GM12878 (cell line): ENCODE measurements at regions not wholly inside any gene's neighbourhood (a gene's known extent, or its start where the extent isn't known, plus 50 kb on each side); places are given as distances from the start of the nearest gene placed in this dataset.

Experiments
- ETV6 ChIP-seq, 2 experiments: fragments of 450-650 bp in 1 of 2; IDR thresholded peaks in 1 of 2; conservative IDR thresholded peaks in 1 of 2; 2 replicates each; pipeline ENCODE4 v1.6.1; 2014; ENCODE audit warnings: antibody characterized with exemption in 1 of 2, borderline replicate concordance in 1 of 2, low read depth in 1 of 2, mild to moderate bottlenecking in 1 of 2, moderate library complexity in 1 of 2
- GABPA ChIP-seq: IDR thresholded peaks from 2 replicates; pipeline ENCODE4 v1.6.1; 2014; ENCODE audit warnings: antibody characterized with exemption, low read depth, mild to moderate bottlenecking, inconsistent platforms
- HDAC2 ChIP-seq: fragments of 200-600 bp; sonication (generic); IDR thresholded peaks from 2 replicates; pipeline ENCODE4 v1.6.1; 2017
- JUND ChIP-seq: IDR thresholded peaks from 2 replicates; pipeline ENCODE4 v1.6.1; 2012; ENCODE audit warnings: low read depth, mild to moderate bottlenecking, low read length, improper control_type of control experiment, moderate library complexity
- NFIC ChIP-seq: IDR thresholded peaks from 2 replicates; pipeline ENCODE4 v1.6.1; 2012; ENCODE audit warnings: low read depth, mild to moderate bottlenecking, inconsistent platforms, low read length, moderate library complexity
- NR2C2 ChIP-seq: IDR thresholded peaks from 2 replicates; pipeline ENCODE4 v1.6.1; 2011; ENCODE audit warnings: borderline replicate concordance, low read depth; ENCODE audit not compliant: control insufficient read depth, insufficient read length
- NRF1 ChIP-seq: conservative IDR thresholded peaks from 2 replicates; pipeline ENCODE4 v1.6.1; 2011; ENCODE audit warnings: mild to moderate bottlenecking, low read depth, low read length, improper control_type of control experiment
- PAX8 ChIP-seq: fragments of 450-650 bp; IDR thresholded peaks from 2 replicates; pipeline ENCODE4 v1.6.1; 2017; ENCODE audit warnings: mild to moderate bottlenecking, moderate library complexity
- TF ChIP-seq, protein P1 (sequence below), 3 experiments: IDR thresholded peaks in 2 of 3; conservative IDR thresholded peaks in 1 of 3; 2 replicates each; pipeline ENCODE4 v1.5.1; 2011; ENCODE audit warnings: low read depth in 3 of 3, low read length in 3 of 3, mild to moderate bottlenecking in 3 of 3, control low read depth in 2 of 3, moderate library complexity in 2 of 3, inconsistent platforms in 1 of 3, mixed read lengths in 1 of 3; ENCODE audit not compliant: control insufficient read depth in 2 of 3, insufficient read depth in 1 of 3; ENCODE audit errors: extremely low read depth in 1 of 3

- TF ChIP-seq PAX8 (no peak), ETV6 (conservative IDR thresholded peaks at IDR 0.05 in 1 of 2, IDR thresholded peaks at IDR 0.05 in 1 of 2; ENCODE audit: borderline replicate concordance in 1 of 2, low read depth in 1 of 2) (no peak), NRF1 (no peak), NFIC (no peak), GABPA (no peak), NR2C2 (no peak), JUND (no peak), HDAC2 (no peak)
- TF ChIP-seq, protein P1, sequence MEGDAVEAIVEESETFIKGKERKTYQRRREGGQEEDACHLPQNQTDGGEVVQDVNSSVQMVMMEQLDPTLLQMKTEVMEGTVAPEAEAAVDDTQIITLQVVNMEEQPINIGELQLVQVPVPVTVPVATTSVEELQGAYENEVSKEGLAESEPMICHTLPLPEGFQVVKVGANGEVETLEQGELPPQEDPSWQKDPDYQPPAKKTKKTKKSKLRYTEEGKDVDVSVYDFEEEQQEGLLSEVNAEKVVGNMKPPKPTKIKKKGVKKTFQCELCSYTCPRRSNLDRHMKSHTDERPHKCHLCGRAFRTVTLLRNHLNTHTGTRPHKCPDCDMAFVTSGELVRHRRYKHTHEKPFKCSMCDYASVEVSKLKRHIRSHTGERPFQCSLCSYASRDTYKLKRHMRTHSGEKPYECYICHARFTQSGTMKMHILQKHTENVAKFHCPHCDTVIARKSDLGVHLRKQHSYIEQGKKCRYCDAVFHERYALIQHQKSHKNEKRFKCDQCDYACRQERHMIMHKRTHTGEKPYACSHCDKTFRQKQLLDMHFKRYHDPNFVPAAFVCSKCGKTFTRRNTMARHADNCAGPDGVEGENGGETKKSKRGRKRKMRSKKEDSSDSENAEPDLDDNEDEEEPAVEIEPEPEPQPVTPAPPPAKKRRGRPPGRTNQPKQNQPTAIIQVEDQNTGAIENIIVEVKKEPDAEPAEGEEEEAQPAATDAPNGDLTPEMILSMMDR (IDR thresholded peaks at IDR 0.05 in 2 of 3, conservative IDR thresholded peaks at IDR 0.05 in 1 of 3; ENCODE audit: control insufficient read depth in 2 of 3, extremely low read depth in 1 of 3, insufficient read depth in 1 of 3, low read depth in 3 of 3, low read length in 3 of 3): no peak
These were observed 51.2 kb downstream of the SIPA1L2 start for GRCh38 chr1:232578651-232579195.
